Stimulated activated CD8-positive, alpha-beta memory T cell treated with anti-CD3 and anti-CD28 coated beads, Interleukin-7, amount 100 ng/mL, for 4 hours (primary cell): ENCODE measurements at regions not wholly inside any gene's neighbourhood (a gene's known extent, or its start where the extent isn't known, plus 50 kb on each side); places are given as distances from the start of the nearest gene placed in this dataset.
"Not testable (repeated sequence)": the region's sequence is repeated elsewhere in the genome, so short reads cannot be mapped to it uniquely, and the experiment has no call there.

Experiments
- DNase-seq, 2 donors: peaks; one replicate each; pipeline ENCODE4 v3.0.0-alpha.2; 2020; ENCODE audit warnings: low read depth in 2 of 2

- DNase-seq = no peak
Measured at GRCh38 chr2:595141-595815, 81.9 kb downstream of the TMEM18 start.

DNA sequence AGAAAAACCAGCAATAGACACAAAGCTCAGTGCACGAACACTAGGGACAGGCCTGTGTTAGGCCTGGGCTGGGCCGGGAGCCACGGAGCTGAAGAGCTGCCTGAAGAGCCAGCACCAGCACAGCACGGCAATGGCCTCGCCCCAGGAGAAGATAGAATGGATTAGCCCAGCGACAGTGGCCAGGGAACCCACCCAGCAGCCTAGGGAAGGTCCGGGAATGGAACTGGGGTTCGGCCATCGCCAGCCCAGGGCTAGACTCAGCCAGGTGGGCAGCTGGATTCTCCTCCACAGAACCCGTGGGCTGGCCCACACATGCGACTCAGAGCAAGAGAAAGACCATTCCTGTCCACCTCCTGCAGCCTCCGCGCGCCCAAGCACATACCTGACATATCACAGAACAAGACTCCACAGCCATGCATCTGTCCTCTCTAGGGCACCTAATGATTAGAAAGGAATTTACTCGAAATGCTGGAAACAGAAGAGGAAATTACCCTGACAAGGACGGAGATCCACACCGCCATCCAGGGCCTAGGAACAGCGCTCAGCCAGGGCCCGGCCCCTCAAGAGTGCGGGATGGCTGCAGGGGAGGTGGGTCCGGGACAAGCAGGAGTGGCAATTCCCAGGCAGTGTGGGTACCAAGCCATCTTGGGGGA is 82.8 kb downstream of the TMEM18 start:
- DNase-seq = no peak

DNA sequence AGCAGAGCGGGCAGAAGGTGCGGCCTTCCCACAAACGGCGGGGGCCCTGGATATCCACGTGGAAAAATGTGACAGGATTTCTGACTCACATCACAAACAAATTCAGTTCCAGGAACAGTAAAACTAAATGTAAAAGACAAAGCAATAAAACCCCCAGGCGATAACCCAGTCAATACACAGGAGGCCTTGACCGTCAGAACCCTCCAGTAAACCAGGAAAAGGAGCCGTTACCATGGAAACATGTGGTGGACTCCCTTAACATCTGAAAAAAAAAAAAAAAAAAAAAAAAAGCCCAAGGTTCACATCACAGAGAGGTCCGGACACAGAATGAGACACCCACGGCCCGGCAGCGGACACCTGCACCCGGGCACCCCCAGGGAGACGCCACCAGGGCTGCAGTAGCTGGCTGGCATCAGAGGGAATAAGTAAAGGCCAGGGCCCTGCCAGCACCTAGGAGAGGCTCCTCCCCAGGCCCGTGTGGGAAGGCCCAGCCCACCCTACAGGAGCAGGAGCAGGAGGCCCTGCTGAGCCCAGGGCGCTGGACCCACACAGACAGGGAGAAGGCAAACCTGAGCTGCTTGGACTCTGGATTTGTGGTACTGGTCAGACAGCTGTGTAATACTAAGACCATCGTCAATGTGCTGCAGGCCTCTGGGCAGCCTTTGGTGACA is 83.7 kb downstream of the TMEM18 start:
- no peak for DNase-seq

GRCh38 chr2:592737-593136 is 84.5 kb downstream of the TMEM18 start:
- no peak for DNase-seq

GRCh38 chr2:590214-591175 is 86.7 kb downstream of the TMEM18 start:
- no peak for DNase-seq

DNA sequence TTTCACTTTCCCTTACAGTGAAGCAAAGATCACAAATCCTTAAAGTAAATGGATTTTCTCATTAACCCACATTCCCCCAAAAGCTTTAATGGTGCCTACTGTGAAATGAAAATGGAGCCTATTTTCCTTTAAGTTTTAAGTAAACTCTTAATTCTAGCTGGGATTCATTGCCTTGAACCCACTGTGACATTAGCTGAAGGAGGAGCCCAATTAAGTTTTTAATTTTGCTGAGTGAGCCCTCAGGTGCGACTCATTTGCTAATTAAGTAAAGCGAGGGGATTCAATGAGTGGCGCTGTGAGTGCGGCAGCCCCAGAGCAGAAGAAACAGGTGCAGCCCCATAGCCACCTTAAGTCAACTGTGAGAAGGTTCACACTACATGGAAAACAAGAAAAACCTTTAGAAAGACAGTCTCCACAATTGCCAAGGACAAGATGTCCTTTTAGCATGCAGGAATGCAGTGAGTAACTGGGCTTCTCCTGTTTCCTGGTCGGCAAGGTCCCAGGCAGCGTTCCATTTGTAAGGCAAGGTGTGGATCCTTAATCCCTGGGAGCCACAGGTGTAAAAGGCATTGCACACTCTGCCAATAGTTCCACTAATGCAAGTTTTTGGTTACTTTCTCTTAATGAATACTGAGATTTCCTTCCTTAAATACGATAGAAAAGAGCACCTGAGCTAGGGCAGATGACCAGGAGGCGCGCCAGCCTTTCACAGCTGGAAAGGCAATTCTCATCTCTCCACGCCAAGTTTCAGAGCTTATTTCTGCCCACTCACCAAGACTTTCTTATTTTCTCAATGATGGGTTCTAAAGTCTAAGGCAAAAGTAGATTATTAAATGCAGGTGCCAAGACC is 87.7 kb downstream of the TMEM18 start:
- DNase-seq = no peak

- no peak for DNase-seq
Measured at GRCh38 chr2:588074-588645, 89.0 kb downstream of the TMEM18 start.

- no peak for DNase-seq
Measured at GRCh38 chr2:587087-587960, 89.9 kb downstream of the TMEM18 start.

DNA sequence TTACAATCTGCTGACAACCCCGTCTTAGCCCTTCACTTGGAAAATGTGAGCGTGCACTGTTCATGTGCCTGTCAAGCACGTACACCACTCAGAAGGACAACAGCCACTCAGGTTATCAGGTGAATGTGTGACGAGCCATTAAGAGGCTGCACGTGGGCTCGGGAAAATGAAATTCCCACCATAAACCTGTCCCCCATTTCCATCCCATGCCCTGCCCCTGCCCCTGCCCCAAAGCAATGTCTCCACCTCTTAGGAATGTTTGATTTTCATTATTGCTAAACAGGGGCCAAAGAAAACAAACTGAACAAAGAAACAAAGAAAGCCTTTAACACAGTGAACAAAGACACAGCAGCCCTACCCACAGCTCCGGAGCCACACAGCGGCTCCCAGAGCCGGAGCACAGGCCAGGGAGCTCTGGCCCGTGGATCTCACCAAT is 90.5 kb downstream of the TMEM18 start:
- DNase-seq = no peak

GRCh38 chr2:584863-585823 is 92.1 kb downstream of the TMEM18 start:
- peak in 1 of 2 donors; percentile 15 for DNase-seq

GRCh38 chr2:583666-584065 is 93.5 kb downstream of the TMEM18 start:
- no peak for DNase-seq

- DNase-seq = no peak
Measured at GRCh38 chr2:582792-583528, 94.2 kb downstream of the TMEM18 start.

DNA sequence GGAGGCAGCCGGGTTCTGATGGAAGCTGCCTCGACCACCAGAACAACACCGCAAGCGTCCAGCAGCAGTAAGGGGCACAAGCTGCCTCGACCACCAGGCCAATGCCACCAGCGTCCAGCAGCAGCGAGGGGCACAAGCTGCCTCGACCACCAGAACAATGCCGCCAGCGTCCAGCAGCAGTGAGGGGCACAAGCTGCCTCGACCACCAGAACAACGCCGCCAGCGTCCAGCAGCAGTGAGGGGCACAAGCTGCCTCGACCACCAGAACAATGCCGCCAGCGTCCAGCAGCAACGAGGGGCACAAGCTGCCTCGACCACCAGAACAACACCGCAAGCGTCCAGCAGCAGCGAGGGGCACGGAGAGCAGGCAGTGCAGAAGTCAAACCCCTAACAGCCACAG is 94.9 kb downstream of the TMEM18 start:
- not testable (repeated sequence) for DNase-seq

- no peak for DNase-seq
Measured at GRCh38 chr2:579961-580360, 97.2 kb downstream of the TMEM18 start.

DNA sequence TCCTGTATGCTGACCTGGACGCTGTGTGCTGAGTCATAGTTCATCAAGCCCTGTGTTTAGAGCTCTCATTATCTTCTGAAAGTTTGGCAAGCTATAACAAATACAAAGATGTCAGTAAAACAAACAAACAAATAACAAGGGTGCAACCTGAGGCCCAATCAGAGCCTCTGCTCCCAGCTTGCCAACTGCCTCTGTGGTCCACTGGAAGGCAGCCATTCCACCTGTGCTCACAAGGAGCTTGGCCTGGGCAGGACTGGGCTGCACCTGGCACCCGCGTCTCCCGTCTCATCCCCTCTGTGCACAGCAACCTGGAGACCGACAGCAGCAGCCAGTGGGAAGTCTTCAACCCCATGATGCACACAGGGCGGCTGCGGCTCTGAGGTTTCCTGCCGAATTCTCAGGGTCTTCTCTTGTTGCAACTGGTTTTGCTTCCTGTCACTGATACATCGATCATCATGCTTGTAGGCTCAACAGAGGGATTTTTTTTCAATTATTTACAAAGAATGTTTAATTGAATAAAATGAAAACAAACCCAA is 97.8 kb downstream of the TMEM18 start:
- no peak for DNase-seq

- no peak for DNase-seq
Measured at GRCh38 chr2:576292-576691, 100.9 kb downstream of the TMEM18 start.

- no peak for DNase-seq
Measured at GRCh38 chr2:575727-576236, 101.4 kb downstream of the TMEM18 start.
